Heart right ventricle (tissue), 16 donors: ENCODE measurements at regions not wholly inside any gene's neighbourhood (a gene's known extent, or its start where the extent isn't known, plus 50 kb on each side); places are given as distances from the start of the nearest gene placed in this dataset.

Source experiments
- ATAC-seq, 8 donors: fragments of 200-7000 bp; cut with Tn5 transposase; one replicate each; pipeline ENCODE4 v1.9.1; 2020; ENCODE audit warnings: mild to moderate bottlenecking in 8 of 8, moderate library complexity in 8 of 8, moderate number of reproducible peaks in 1 of 8
- DNase-seq, 2 donors: peaks; one replicate each; pipeline ENCODE4 v3.0.0-alpha.2; 2020
- H3K27ac ChIP-seq, 10 donors: fragments of 200-600 bp; sonication (generic) in 2 of 10; one replicate each; pipeline versions ENCODE4 v1.5.0 to v1.8.0; 2020 to 2022; ENCODE audit warnings: mild to moderate bottlenecking in 3 of 10
- H3K27me3 ChIP-seq, 7 donors: fragments of 200-600 bp; one replicate each; pipeline ENCODE4 v1.8.0; 2021 to 2022; ENCODE audit warnings: mild to moderate bottlenecking in 2 of 7
- H3K36me3 ChIP-seq, 9 donors: fragments of 200-600 bp; sonication (generic) in 1 of 9; one replicate each; pipeline versions ENCODE4 v1.5.0 to v1.8.0; 2020 to 2022; ENCODE audit warnings: mild to moderate bottlenecking in 2 of 9
- H3K4me1 ChIP-seq, 9 donors: fragments of 200-600 bp; sonication (generic) in 1 of 9; one replicate each; pipeline versions ENCODE4 v1.5.0 to v1.8.0; 2020 to 2022; ENCODE audit warnings: mild to moderate bottlenecking in 4 of 9
- H3K4me3 ChIP-seq, 10 donors: fragments of 200-600 bp; sonication (generic) in 2 of 10; one replicate each; pipeline versions ENCODE4 v1.5.0 to v1.8.0; 2020 to 2022; ENCODE audit warnings: mild to moderate bottlenecking in 7 of 10, moderate library complexity in 2 of 10
- H3K9me3 ChIP-seq, 11 donors: fragments of 200-600 bp in 10 of 11; sonication (generic) in 2 of 11; one replicate each; pipeline versions ENCODE4 v1.5.0 to v1.8.0; 2013 to 2022; ENCODE audit warnings: mild to moderate bottlenecking in 2 of 11, control low read depth in 1 of 11, moderate library complexity in 1 of 11
- CTCF ChIP-seq, 9 donors: fragments of 200-600 bp; sonication (generic) in 2 of 9; IDR thresholded peaks; one replicate each; pipeline versions ENCODE4 v1.5.0 to v1.8.0; 2021 to 2022; ENCODE audit warnings: antibody characterized with exemption in 9 of 9, mild to moderate bottlenecking in 5 of 9, moderate library complexity in 1 of 9
- WGBS, 2 donors: extraction: QIAGEN DNeasy Blood & Tissue Kit; methylation state at CpG; one replicate each; pipeline ENCODE4 v1.1.7; 2013; ENCODE audit warnings: inconsistent platforms in 1 of 2; 5-methylcytosine and 5-hydroxymethylcytosine counted together
- intact Hi-C, 10 donors: fragments of 100-400 bp; cut with DNase I; formaldehyde crosslinking; loops; one replicate each; pipeline versions ENCODE4 v1.11.1 to v1.14.2; 2022
- donor health status: Arrhythmogenic right ventricular cardiomyopathy.
- donor health status: ischemic (EF 13 %, LVEDD 7.1; RV severe dilation, severe dysfunction).
- donor health status: healthy with polysubstance abuse.
- donor health status: DM: no; HTN: yes; CAD: no.
- donor health status: DM: no; HTN: no; CAD: no.
- donor health status: ischemic (EF 25% LVEDD 6.9; RV normal size, moderate dysfunction).
- donor health status: ischemic (EF 25% LVEDD 5.7; RV mildly dilated, moderate dysfunction).
- donor health status: healthy.
- donor health status: DM: yes; HTN: yes; CAD: no.
- donor health status: Ischemic cardiomyopathy.
- donor health status: ischemic (EF 35%, LVEDD 5.7; RV mildly dilated, moderate dysfunction).
- donor health status: nonischemic (EF 11% LVEDD 7.7; RV severe dilation, severe dysfunction).
- donor health status: DM: yes; HTN: yes; CAD: no.
- donor health status: PGD.
- donor health status: ischemic (EF 29% LVEDD 5.4; RV normal size, mild dysfunction).
- donor health status: nonischemic (EF 23%, LVEDD 6.1; RV moderate dilation, normal function).

- WGBS, 2 donors: 84 to 88% methylated on average over 1 of the region's 1 CpG
- intact Hi-C loops: no loop called here
- no peak overlapping the region for H3K4me3 ChIP-seq
- DNase-seq: no peak
- no peak overlapping the region for H3K27ac ChIP-seq
- H3K4me1 ChIP-seq: no peaks in the 10 kb centered on the region
- no peaks in the 10 kb centered on the region for H3K27me3 ChIP-seq
- TF ChIP-seq CTCF (IDR thresholded peaks at IDR 0.05): no peak
- peaks cover 0 to 7% (median 0%) of the 10 kb centered on the region in 11 donors for H3K9me3 ChIP-seq
- no peak for ATAC-seq
- no peaks in the 10 kb centered on the region for H3K36me3 ChIP-seq
Measured at GRCh38 chr14:42140831-42141279, 534.2 kb downstream of the LRFN5 start.

GRCh38 chr14:42140001-42140400, 533.3 kb downstream of the LRFN5 start:
- 71 to 77% methylated on average over 3 of the region's 3 CpGs for WGBS, 2 donors
- DNase-seq (no peak), ATAC-seq (no peak)
- no peak for TF ChIP-seq CTCF (IDR thresholded peaks at IDR 0.05)
- Histone ChIP-seq H3K4me3 (no peak overlapping the region), H3K4me1 (no peaks in the 10 kb centered on the region), H3K27me3 (no peaks in the 10 kb centered on the region), H3K36me3 (no peaks in the 10 kb centered on the region), H3K9me3 (peaks cover 0 to 7% (median 0%) of the 10 kb centered on the region in 11 donors), H3K27ac (no peak overlapping the region)
- intact Hi-C loops: no loop called here

- WGBS, 2 donors: 90 to 97% methylated on average over 1 of the region's 1 CpG
- no peaks in the 10 kb centered on the region for H3K27me3 ChIP-seq
- no peak for TF ChIP-seq CTCF (IDR thresholded peaks at IDR 0.05)
- H3K4me3 ChIP-seq: no peak overlapping the region
- intact Hi-C loops: no loop called here
- H3K27ac ChIP-seq: no peak overlapping the region
- no peak for DNase-seq
- H3K4me1 ChIP-seq: no peaks in the 10 kb centered on the region
- no peak for ATAC-seq
- no peaks in the 10 kb centered on the region for H3K36me3 ChIP-seq
- no peaks in the 10 kb centered on the region for H3K9me3 ChIP-seq
Measured at GRCh38 chr14:42138406-42138805, 531.7 kb downstream of the LRFN5 start.

GRCh38 chr14:42130815-42131214, 524.1 kb downstream of the LRFN5 start:
- intact Hi-C loops: no loop called here
- Histone ChIP-seq H3K9me3 (peaks cover 0 to under 1% (median 0%) of the 10 kb centered on the region in 11 donors), H3K27ac (no peak overlapping the region), H3K4me1 (no peaks in the 10 kb centered on the region), H3K36me3 (no peaks in the 10 kb centered on the region), H3K27me3 (no peaks in the 10 kb centered on the region), H3K4me3 (no peak overlapping the region)
- no peak for TF ChIP-seq CTCF (IDR thresholded peaks at IDR 0.05)
- ATAC-seq (no peak), DNase-seq (no peak)
